Hematopoietic multipotent progenitor cell treated with erythropoietin and hydrocortisone succinate and interleukin-3 and kit ligand, for 6 days (in vitro differentiated cells): ENCODE measurements at regions not wholly inside any gene's neighbourhood (a gene's known extent, or its start where the extent isn't known, plus 50 kb on each side); places are given as distances from the start of the nearest gene placed in this dataset.

Experiments
- DNase-seq: peaks from one replicate; pipeline ENCODE4 v3.0.0-alpha.2; 2015

GRCh38 chr22:44442186-44442815, 55.7 kb downstream of the RTL6 start:
- no peak for DNase-seq

GRCh38 chr22:44441401-44442185, 56.4 kb downstream of the RTL6 start:
- DNase-seq = no peak

- no peak for DNase-seq
Measured at GRCh38 chr22:44440224-44441160, 57.5 kb downstream of the RTL6 start.

DNA sequence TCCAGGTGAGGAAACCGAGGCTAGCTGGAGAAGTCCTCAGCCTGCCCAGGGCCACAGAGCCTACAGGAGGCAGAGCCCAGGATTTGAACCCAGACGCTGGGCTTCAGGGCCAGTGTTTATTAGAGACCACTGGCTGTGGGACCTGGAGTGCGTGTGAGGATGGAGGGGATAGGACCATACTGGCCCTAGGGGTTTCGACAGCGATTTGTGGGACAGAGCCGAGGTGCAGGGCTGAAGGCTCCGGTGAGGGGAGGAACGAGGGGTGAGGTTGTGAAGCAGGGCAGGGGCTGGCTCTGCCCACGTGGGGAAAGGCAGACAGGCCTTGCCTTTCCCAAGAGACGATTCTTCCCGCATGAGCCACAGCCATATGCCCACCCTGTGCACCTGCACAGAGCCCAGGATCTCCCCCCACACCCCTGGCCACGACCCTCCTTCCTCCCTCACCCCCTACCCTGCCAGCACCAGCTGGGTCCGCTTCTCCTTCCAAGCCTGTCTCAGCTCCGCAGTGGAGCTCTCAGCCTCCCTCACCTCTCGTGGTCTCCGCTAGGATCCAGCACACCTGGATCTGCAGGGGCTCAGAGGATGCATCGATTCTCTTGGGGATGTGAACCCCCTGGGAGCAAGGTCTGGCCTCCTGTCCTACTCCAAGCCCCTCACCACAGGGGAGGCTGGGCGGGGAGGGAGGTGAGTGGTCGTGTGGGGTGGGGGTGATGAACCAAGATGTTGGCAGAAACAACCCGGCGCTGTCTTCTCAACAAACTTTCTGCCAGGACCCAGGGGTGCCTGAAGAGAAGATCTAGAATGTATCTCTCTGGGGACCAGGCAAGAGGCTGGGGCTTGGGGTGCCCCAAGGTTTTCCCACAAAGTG, 58.4 kb downstream of the RTL6 start:
- DNase-seq = no peak

DNA sequence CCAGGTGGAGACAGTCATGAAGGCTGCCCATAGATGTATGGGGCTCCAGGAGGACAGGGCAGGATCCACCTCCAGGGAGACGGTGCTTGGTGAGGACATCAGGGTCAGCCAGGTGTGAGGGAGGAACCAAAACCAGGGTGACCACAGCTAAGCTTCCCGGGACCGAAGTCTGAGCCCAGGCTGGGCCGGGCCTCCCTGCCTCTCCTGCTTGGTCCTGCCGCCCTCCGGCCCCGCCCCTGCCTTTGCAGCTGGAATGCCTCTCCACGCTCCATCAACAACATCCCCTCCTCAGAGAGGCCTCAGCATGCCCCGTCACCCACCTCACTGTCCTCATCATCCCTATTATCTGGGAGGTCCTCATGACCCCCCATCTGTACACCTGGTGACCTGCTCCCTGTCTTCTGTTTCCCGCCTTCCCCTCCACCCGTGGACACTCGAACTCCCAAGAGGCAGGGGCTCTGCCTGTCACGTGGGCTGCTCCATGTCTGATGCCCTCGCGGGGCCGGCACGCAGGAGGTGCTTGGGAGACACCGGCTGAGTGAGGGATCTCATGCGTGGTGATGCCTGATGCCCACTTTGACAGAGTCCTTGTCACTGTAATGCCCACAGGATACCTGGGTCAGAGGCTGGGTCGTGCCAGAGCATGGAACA, 59.4 kb downstream of the RTL6 start:
- no peak for DNase-seq

DNA sequence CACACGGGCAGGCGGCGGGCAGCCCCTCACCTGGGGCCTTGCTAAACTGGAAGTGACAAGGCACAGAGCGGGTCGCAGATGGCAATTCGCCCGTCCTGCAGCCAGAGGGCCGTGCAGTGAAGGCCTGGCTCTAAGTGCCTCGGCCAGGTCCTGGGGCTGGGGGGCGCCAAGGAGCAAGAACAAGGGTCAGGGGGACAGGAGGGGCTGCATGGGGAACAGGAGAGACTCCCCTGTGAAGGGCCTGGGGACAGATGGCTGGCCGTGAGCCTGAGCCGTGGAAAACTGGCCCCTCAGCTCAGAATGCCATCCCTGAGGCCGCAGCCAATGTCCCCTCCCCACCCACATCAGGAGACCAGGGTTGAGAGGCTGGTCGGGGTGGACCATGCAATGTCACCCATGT, 60.0 kb downstream of the RTL6 start:
- no peak for DNase-seq

- DNase-seq = no peak
Measured at GRCh38 chr22:44437216-44438055, 60.6 kb downstream of the RTL6 start.

DNA sequence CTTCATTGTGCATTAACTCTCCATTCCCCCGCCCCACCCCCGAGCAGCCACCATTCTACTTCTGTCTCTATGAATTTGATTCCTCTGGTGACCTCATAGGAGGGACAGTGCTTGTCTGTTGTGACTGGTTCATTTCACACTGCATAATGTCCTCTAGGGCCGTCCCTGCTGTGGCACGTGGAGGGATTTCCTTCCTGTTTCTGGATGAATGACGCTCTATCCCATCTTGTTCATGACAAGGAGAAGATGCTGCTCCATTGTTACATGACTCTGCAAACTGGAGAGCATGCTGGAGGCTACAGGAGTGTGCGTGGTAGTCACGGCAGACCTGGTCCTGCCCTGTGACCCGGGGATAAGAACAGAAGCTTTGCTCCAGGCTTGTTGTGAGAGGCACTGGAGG, 61.3 kb downstream of the RTL6 start:
- no peak for DNase-seq

GRCh38 chr22:44431256-44431655, 66.8 kb downstream of the RTL6 start:
- no peak for DNase-seq

DNA sequence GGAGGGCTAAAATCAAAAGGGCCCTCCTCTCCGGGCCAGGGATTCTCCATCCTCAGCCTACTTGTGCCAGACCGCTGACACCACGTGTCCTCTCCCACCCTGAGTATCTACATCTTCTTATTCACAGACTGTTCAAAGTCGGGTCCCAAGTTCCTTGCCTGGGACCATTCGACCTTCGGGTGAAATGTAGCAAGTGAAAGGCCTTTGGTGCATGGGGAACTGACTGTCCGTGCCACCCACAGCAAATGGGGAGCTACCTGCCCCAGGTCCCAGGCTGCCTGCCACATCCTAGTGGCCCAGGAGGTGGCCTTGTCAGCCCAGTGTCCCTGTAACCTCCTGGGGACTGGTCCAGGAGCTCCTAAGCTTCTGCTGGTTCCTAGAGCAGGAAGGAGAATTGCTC, 67.3 kb downstream of the RTL6 start:
- DNase-seq = no peak

GRCh38 chr22:44429941-44430587, 68.0 kb downstream of the RTL6 start:
- no peak for DNase-seq

DNA sequence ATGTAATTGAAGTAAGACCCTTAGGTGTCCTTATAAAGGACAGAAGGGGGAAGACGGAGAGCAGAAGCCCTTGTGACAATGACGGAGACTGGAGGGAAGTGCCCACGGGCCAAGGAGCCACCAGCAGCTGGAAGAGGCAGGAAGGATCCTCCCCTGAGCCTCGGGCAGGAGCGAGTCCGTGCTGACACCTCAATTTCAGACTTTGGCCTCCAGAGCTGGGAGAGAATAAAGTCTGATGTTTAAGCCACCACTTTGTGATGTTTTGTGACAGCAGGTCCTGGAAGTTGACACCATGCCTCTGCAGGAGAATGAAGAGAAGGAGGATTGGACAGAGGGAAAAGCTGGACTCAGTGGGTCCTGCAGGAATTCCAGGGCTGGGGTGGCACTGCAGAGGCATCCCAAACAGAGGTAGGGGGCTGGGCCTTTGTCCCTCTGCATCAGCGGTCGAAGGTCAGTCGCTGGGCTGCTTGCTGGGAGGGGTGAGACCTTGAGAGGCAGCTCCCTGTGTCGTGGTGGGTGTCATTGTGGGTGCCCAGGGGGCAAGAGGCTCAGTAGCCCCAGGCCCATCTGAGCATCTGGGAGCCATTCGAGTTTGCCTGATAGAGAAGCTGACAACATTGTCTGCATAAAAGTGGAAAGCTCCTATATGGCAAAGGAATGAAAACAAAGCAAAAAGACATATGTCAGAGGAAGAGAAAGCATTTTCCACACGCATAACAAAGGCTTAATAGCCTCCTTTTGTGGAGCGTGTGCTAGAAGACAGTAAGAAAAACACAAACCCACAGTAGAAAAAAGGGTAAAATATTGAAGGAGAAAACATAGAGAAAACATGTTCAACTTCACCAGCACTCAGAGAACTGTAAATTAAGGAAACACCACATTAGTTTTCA, 68.8 kb downstream of the RTL6 start:
- no peak for DNase-seq

GRCh38 chr22:44427611-44428470, 70.2 kb downstream of the RTL6 start:
- DNase-seq = no peak

DNA sequence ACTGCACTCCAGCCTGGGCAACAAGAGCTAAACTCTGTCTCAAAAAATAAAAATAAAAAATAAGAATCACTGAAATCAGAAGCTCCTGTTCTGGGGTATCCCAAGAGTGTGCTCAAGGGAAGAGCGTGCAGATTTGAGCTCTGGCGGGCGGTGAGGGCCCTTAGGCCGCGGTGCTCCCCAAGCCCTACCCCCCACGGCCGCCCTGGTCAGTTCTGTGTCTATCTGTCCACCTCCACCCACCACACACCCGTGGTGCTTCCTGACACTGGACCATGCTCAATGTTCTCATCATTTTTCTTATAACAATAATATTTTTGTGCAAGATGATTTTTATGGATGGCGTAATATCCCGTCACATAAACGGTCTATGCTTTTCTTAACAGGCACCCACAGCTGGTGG, 71.1 kb downstream of the RTL6 start:
- no peak for DNase-seq

DNA sequence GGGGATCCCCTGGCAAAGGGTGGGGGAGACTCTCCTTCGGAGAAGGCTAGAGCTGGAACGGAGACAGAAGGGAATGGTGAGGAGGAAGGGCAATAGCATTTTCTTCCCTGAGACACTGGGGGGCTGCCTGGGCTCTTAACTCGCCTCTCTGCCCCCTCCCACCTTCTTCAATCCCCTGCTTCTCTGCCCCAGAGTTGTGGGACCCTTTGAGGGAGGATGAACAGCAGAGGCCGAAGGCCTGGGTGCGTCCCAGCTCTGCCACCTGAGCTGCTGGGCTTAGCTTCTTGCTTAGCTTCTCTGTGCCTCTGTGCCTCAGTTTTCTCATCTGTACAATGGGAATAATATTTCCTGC, 72.4 kb downstream of the RTL6 start:
- DNase-seq = no peak

DNA sequence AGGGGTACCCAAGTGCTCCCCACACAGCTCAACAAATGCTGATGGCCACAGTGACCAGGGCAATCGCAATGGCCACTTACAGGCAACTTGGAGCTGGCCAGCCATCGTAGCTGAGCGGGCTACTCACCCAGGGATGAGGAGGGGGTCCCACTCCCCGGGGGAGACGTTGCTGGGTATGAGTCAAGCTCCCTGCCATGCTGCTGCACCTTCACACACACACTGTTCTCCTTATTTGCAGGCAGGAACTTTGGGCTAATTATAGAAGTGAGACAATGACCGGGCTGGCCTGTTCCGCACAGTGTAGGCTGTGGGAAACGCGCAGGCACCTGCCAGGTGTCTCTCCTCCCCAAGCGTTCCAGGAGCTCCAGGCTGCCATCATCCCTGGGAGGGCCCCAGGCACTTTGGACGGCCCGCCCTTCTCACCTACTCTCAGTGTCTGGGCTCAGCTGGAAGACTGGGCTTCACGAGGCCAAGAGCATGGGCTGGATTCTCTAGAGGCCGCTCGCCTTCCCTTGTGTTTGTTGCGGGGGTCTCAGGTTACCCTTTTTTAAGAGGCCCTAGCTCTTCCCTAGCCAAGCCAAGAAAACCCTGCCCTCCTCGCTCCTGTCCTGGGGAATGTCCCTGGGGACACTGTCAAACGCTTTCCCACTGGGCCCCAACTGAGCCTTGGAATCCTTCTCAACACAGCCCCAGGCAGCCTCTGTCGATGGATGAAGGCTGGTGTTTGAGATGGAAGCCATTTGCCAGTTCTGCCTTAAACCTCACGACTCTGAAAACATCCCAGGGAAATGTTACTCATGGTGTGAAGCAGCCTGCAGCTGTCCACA, 73.0 kb downstream of the RTL6 start:
- DNase-seq = no peak

DNA sequence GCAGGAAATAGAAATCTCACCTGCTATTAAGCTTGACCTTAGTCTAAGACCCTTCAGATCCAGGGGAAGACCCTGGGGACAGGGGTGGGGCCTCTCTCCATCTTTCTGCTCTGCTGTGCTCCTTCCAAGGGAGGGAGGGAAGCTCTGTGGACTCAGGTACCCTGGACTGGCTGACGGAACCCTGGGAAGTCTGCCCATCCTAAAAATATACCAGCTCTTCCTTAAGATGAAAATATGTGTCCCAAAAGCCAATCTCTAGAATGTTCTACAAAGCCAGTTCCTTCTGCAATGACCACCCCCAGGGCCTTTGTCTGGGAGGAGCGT, 73.7 kb downstream of the RTL6 start:
- no peak for DNase-seq
